ENCODE measurements at regions not wholly inside any gene's neighbourhood (a gene's known extent, or its start where the extent isn't known, plus 50 kb on each side); places are given as distances from the start of the nearest gene placed in this dataset.
A peak's percentile ranks its signal among the peaks of the same experiment; 100 is the strongest.
"Not testable (repeated sequence)": the region's sequence is repeated elsewhere in the genome, so short reads cannot be mapped to it uniquely, and the experiment has no call there.

GRCh38 chr11:86749821-86750401 is 50.4 kb upstream of the PRSS23 start:
- DNase-seq (ENCODE audit: low read depth) = no peak

GRCh38 chr11:86749376-86749775 is 51.0 kb upstream of the PRSS23 start:
- DNase-seq (ENCODE audit: low read depth) = no peak

- peak; percentile 98 for DNase-seq (ENCODE audit: low read depth)
Observed at GRCh38 chr11:86748296-86748695, 52.0 kb upstream of the PRSS23 start.

- DNase-seq (ENCODE audit: low read depth) = no peak
Observed at GRCh38 chr11:86747801-86748200, 52.5 kb upstream of the PRSS23 start.

DNA sequence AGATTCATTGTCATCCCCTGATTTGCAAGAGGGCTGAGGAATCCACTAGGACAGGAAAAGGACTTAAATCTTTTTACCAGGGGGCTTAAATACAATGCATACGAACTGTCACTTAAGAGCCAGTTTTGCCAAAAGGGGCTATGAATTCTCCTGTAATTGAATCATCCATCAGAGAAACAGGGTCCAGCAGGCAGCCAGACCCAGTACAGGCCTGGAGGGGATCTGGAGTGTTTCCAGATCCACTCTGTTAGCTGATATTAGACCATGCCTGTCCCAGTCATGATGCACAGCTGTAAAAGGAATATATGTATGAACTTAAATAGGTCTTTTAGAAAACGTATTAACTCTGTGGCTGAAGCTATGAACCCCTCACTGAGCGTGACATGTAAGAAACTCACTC is 53.8 kb upstream of the PRSS23 start:
- DNase-seq (ENCODE audit: low read depth) = peak; percentile 73

DNA sequence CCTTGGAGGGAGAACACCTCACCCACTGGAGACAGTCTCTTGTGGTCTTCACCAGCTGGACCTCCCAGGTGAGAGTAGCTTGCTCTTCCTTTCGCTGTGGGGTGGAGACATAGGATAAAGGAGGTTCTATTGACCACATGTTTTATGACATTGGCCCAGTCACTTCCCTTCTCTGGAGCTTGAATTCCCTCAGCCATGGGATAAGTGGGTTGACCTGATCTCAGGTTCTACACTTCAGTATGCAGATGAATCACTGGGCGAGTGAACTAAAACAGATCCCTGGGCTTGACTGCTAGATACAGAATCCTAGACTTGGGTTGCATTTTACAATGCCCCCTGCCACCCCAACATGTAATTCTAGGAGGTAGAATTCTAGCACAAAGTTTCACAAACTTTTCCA is 54.8 kb upstream of the PRSS23 start:
- peak; percentile 55 for DNase-seq (ENCODE audit: low read depth)

DNA sequence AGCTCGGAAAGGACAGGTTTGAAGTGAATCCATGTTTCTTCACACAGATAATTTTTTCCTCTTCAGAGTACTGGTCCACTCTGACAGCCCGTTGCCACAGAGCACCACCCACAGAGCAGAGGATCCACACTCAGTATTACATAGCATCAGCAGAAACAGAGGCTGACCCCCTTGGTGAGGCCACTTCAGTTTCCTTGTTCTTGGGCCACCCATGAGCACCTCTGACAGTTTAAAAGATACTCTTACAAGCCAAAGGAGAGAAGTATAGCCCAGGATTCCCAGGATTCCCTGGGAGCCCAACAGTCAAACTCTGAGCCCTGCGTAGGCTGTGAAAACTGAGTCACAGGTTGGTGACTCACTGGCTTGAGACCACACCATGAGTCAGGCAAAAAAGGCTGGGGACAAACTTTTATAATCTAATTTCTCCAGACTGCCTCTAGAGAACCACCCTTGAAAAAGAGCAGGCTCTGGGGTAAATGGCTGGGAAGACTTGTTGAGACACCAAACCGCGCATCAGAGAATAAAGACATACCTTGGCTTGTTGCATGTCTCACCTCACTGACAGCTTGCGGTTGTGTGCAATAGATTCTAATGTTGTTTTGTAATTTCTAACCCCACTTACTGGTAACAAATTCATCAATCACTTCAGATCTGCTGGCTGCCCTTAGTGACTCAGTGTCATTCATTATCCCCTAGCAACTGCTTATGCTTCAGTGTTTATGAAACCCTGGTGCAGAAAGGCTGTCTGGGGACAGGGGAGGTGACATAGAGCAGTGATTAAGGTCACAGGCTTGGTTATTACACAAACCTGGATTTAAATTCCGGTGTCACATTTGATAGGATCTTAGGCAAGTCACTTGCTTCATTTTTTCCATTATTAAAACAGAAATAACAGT is 56.9 kb upstream of the PRSS23 start:
- peak; percentile 99 for DNase-seq (ENCODE audit: low read depth)

DNA sequence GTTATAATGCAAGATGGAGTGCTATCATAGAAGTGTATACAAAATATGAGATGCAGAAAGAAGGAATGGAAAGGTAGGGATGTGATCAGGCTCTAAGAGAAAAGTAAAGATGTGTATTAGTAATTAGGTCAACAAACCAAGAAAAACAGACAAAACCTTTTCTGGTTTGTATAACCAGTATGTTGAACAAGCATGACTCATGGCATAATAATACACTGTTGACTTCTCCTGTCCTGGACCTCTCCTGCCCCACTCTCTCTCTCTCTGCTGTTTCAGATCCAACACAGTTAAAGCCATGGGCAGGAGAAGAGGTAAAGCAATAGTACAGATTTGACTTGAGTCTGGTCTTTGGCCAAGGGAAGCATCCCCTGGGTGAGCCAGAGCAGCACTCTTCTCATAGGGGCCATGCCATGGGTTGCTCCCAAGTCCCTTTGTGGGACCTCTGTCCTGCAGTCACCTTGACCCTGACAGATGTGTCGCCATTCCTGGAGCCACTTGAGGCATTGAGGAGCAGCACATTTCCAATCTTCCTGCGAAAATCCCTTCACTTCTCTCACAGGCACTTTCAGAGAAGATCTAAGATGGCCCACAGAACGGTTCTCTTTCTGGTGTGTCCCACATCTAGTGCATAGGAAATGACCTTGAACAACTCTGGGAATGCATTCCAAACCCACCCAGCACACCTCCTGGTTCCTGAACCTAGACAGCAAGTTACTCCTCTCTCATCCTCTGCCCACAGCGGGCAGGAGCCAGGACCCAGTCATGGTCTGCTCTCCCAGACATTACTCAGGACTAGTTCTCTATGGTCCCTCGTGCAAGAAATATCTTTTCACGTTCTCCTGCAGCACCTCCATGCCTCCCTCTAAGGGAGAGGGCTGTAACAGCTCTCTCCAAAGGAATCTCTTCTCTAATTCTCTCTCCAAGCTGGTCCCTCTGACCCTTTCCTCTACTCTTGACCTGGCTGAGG is 58.2 kb upstream of the PRSS23 start:
- peak; percentile 91 for DNase-seq (ENCODE audit: low read depth)

GRCh38 chr11:86741484-86741835 is 58.9 kb upstream of the PRSS23 start:
- no peak for DNase-seq (ENCODE audit: low read depth)

DNA sequence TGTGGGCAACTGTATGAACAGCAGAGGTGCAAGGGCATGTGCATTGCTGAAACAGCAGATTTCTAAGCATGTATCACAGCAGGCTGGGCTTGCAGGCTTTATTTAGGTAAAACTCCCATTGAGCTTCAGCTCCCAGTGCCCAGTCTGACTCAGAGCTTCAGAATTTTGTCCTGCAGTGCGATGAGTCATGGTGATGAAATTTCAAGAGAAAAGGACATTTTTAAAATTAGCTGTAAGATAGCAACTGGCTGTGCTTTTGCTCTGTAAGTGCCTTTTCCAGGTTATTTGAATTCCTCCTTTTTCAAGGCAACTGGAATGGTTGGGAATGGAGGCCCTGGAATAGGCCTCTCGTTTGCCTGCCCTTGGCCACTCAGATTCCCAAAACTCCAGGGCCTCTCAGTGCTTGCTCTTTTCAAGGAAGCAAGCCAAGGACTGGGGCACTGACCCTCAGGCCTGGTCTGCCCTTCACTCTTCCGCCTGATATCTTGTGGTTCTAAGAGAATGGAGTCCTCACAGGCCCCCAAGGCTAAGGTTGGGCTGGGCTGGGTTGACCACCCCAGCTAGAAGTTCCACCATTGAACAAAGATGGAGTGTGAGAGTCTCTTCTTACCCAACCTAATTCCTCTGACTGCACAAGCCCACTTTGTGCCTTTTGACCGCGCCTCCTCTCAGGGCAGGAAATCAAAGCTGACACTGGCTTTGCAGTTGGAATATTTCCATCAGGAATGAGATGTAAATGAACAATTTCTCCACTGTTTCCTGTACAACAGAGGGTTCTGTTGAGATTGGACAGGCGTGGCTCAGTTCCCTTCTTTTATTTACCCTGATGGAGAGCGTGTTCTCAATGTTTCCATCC is 59.5 kb upstream of the PRSS23 start:
- DNase-seq (ENCODE audit: low read depth) = peak; percentile 98

GRCh38 chr11:86738568-86738967 is 61.8 kb upstream of the PRSS23 start:
- DNase-seq (ENCODE audit: low read depth) = no peak

DNA sequence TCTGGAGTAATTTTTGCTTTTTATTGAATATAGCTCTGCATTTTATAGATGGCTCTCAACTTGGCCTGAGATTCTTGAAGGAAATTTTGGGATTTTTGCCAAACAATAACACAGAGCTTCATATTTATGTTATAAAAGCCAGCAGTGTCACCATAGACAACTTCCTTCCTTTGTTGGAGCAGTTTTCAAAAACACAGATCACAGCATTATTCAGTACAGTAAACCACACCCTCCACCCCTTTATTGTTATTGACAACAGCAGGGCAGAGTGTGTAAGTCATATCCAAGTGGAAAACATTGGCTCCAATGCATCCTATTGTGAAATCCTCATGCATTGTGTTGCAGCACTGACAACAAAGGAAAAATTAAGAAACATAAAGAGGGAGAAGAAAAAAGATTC is 62.6 kb upstream of the PRSS23 start:
- peak; percentile 57 for DNase-seq (ENCODE audit: low read depth)

GRCh38 chr11:86737230-86737629 is 63.1 kb upstream of the PRSS23 start:
- no peak for DNase-seq (ENCODE audit: low read depth)

GRCh38 chr11:86736291-86737143 is 63.8 kb upstream of the PRSS23 start:
- no peak for DNase-seq (ENCODE audit: low read depth)

GRCh38 chr11:86735451-86736290 is 63.3 kb upstream of the ME3 start:
- peak; percentile 91 for DNase-seq (ENCODE audit: low read depth)

GRCh38 chr11:86732739-86733138 is 60.3 kb upstream of the ME3 start:
- not testable (repeated sequence) for DNase-seq (ENCODE audit: low read depth)

- not testable (repeated sequence) for DNase-seq (ENCODE audit: low read depth)
Observed at GRCh38 chr11:86732286-86732685, 59.9 kb upstream of the ME3 start.

- not testable (repeated sequence) for DNase-seq (ENCODE audit: low read depth)
Observed at GRCh38 chr11:86729576-86729975, 57.2 kb upstream of the ME3 start.

GRCh38 chr11:86728562-86728961 is 56.1 kb upstream of the ME3 start:
- no peak for DNase-seq (ENCODE audit: low read depth)
